GM18511 (cell line): ENCODE measurements at regions not wholly inside any gene's neighbourhood (a gene's known extent, or its start where the extent isn't known, plus 50 kb on each side); places are given as distances from the start of the nearest gene placed in this dataset.

Experiments used
- ATAC-seq: cut with Tn5 transposase; IDR thresholded peaks from one replicate; pipeline ENCODE4 v1.9.1; 2021; ENCODE audit warnings: mild to moderate bottlenecking, moderate library complexity; ENCODE audit not compliant: unreplicated experiment

DNA sequence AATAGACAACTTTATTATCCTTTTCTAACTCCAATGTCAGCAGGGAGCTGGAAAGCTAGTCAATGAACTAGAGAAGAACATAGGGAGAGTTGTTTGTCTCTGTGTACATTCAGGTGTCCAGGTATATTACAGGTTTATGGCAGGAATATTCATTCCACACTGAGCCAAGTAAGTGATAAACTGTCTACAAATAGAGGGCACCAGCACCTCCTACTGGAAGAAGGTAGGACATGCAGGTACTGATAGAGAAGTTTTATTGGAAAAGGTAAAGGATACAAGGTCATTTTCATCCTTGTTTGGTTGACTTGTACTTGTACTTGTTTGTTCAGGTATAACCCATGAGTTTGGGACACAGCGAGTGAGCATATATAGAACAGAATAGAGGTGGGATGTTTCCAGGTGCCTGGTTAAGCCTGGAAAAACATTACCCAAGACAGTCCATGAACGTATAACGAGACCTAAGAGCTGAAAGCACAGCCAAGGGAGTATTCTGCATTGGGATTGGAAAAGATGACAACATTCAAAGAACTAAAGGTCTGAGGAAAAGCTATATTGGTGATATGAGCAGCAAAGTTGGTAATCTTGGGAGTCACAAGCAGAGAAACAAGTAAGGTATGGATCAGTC lies 61.4 kb upstream of the PPP1R3C start:
- ATAC-seq, result no peak

DNA sequence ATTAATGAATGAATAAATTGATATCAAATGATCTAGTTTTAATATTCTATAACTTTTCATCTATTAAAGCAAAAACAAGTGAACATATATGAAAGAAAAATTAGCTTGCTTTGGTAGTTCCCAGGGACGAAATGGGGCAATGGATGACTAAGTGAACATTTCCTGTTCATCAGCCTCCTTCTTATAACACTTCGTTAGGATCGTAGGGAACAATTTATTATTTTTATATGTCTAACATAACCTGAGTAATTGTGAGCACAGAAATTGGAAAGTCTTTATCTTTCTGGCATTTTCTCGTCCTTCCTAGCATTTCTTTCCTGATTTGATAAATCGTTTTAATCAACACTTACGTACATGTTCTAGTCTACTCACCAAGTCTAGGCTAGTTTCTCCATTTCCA lies 59.1 kb upstream of the PPP1R3C start:
- no peak for ATAC-seq

- no peak for ATAC-seq
Observed at GRCh38 chr10:91690996-91691676, 58.3 kb upstream of the PPP1R3C start.

- no peak for ATAC-seq
Observed at GRCh38 chr10:91690412-91690811, 57.5 kb upstream of the PPP1R3C start.

GRCh38 chr10:91689731-91690168 lies 56.9 kb upstream of the PPP1R3C start:
- no peak for ATAC-seq

- no peak for ATAC-seq
Observed at GRCh38 chr10:91684841-91685240, 52.0 kb upstream of the PPP1R3C start.

DNA sequence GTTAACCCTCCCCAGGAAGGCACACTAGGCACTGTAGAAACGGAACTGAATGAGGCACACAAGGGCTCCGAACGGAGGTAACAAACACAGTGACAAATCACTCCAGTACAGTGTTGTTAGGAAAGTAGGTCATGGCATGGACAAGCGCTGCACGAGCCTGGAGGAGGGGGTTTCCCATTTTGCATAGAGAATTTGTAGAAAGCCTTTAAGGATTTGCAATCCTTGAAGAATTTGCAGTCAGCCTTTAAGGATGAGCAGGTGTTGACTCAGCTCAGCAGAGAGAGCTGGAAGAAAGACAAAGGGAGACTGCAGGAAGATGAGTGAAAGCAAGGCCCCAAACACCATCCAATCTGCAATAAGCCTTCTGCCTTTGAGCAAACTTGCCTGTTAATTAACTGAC lies 51.1 kb upstream of the PPP1R3C start:
- no peak for ATAC-seq

DNA sequence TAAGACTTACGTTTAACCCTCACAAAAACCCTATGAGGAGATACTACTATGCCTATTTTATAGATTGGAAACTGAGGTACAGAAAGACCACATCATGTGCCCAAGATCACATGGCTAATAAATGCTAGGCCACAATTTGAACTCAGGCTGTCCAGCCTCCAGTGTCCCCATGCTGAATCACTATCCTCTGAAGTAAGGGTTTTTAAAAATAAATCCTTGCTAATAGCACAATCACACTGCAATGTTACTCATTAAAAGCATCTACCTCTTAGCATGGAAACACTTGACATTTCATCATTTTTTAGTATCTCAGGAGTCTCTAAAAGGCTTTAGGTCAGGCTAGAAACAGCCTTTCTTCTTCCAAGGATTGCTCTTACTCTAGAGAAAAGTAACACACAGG lies 50.0 kb upstream of the PPP1R3C start:
- ATAC-seq, result no peak
